SK-N-DZ (cell line): ENCODE measurements at regions not wholly inside any gene's neighbourhood (a gene's known extent, or its start where the extent isn't known, plus 50 kb on each side); places are given as distances from the start of the nearest gene placed in this dataset.

Source experiments
- DNase-seq: peaks from one replicate; pipeline ENCODE4 v3.0.0-alpha.2; 2015; ENCODE audit warnings: low spot score

DNA sequence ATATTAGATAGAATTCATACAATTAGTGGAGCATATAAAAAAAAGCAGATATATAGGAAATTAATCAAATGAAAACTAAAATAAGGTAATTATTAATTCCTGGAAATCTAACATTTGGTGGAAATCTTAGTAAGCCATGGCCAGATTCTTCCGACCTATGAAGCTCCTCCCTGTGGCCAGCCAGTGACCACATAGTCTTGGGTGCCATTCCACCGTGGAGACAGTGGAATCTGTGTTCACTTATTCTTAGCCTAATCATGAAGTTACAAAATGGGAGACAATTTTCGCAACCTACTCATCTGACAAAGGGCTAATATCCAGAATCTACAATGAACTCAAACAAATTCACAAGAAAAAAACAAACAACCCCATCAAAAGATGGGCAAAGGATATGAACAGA, 241.9 kb upstream of the FLRT2 start:
- no peak for DNase-seq

GRCh38 chr14:85291731-85292130, 238.2 kb upstream of the FLRT2 start:
- no peak for DNase-seq

DNA sequence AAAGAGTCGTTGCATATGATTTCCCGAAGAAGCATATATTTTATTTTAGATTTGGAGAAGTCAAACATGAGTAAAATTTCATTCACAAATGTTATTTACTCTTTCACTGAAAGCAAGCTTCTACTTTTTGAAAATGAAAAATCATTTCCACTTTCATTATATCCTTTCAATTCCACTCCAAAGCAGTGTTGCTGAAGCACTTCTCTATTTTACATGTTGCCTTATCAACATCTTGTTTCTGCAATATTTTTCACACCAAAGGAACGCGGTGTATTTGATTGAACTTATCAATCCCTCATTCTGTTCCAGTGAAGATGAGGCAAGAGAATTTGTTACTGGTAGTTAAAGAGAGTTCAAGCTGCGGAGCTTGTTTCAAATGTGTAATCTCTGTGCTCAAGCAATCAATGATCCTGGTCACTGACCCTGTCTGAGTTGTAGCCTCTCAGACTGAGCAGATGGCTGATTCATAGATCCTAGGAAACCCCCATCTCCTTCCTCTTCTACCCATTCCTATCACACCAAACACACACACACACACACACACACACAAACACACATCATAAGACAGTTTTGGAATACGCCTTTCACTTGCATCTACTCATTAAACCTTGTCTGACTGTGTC, 236.2 kb upstream of the FLRT2 start:
- no peak for DNase-seq

GRCh38 chr14:85295318-85295717, 234.6 kb upstream of the FLRT2 start:
- DNase-seq, result no peak

DNA sequence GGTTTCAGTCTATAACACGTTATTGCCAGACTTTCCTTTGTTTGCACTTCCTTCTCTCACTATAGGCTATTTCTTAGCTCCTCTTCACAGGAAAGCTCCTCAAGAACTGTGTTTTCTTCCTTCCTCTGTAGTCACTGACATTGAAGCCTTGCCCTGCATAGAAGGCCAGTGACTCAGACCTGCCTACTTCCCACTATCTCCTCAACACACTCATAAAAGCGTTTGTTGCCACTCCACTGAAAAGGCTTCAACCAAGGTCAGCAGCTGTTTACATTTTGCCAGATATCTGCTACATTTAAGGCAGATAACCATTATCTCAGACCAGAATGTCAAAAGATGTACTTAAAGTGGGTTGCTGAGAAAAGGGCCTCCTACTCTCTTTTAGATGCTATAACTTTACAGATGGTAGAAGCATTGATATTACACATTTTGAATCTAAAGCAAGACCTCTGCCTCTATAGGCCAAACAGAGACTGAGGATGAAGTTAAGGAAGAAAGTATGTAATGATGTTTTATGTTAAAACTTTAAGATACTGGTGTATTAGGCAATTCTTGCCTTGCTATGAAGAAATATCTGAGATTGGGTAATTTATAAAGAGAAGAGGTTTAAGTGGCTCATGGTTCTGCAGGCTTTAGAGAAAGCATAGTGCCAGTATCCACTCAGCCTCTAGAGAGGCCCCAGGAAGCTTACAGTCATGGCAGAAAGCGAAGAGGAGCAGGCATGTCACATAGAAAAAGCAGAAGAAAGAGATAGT, 233.3 kb upstream of the FLRT2 start:
- no peak for DNase-seq

GRCh38 chr14:85300107-85300506, 229.8 kb upstream of the FLRT2 start:
- DNase-seq, result no peak

DNA sequence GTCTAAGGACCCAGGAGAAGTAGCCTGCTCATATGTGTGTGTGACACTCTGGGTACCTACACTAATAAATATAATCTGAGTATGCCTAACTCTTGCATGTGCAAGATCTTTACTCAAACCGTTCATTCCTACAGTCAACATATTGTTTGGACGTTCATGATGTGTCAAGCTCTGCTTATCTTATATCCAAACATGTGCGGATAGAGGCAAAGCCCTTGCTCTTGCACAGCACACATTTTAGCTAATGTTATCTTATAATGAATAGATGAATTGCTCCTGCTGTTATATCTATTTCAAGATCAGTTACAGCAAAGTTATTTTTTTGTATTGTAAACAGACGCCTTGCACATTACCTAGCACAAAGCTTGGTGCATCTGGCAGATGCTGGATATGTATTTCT, 228.4 kb upstream of the FLRT2 start:
- DNase-seq, result peak; percentile 20

DNA sequence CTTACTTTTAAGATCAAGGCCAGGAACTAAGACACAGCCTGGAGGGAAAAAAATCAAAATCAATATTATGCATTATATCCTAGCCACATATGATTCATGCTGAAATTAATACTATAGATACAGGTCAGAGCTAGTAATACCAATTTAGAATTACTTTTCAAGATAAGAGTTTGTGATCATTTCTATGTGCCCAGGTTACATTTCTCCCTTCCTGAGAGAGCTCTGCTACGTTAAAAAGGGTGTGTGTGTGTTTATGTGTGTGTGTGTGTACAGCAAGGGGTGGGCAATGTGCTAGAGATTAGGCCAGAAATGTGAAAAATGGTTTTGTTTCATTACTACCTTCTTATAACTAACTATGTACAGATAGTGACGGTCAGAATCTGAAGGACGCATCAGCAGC, 223.9 kb upstream of the FLRT2 start:
- no peak for DNase-seq

- DNase-seq, result no peak
Observed at GRCh38 chr14:85308531-85309300, 221.2 kb upstream of the FLRT2 start.

GRCh38 chr14:85310491-85311272, 219.3 kb upstream of the FLRT2 start:
- no peak for DNase-seq

GRCh38 chr14:85313560-85314207, 216.3 kb upstream of the FLRT2 start:
- no peak for DNase-seq

GRCh38 chr14:85315290-85315689, 214.7 kb upstream of the FLRT2 start:
- DNase-seq, result no peak

GRCh38 chr14:85315733-85316290, 214.1 kb upstream of the FLRT2 start:
- no peak for DNase-seq

- no peak for DNase-seq
Observed at GRCh38 chr14:85316701-85317410, 213.1 kb upstream of the FLRT2 start.

GRCh38 chr14:85317491-85318021, 212.4 kb upstream of the FLRT2 start:
- no peak for DNase-seq

DNA sequence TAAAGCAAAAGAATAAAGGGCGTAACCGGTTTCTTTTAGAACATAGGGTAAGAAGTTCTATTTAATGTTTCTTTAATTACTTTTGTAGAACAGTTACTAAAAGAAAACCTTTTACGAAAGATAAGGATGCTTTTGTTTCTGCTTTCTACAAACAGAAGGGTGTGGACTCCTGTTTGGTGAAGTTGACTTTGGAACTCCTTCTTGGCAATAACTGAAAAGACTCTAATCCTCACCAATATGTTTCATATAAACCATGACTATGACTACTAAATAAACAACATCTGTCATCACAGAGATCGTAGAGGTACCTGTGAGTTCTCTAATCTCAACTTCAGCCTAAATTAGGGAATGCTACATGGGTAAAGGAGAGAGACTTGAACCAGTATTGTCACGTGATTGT, 210.8 kb upstream of the FLRT2 start:
- no peak for DNase-seq

- DNase-seq, result peak; percentile 18
Observed at GRCh38 chr14:85319998-85320630, 209.8 kb upstream of the FLRT2 start.

DNA sequence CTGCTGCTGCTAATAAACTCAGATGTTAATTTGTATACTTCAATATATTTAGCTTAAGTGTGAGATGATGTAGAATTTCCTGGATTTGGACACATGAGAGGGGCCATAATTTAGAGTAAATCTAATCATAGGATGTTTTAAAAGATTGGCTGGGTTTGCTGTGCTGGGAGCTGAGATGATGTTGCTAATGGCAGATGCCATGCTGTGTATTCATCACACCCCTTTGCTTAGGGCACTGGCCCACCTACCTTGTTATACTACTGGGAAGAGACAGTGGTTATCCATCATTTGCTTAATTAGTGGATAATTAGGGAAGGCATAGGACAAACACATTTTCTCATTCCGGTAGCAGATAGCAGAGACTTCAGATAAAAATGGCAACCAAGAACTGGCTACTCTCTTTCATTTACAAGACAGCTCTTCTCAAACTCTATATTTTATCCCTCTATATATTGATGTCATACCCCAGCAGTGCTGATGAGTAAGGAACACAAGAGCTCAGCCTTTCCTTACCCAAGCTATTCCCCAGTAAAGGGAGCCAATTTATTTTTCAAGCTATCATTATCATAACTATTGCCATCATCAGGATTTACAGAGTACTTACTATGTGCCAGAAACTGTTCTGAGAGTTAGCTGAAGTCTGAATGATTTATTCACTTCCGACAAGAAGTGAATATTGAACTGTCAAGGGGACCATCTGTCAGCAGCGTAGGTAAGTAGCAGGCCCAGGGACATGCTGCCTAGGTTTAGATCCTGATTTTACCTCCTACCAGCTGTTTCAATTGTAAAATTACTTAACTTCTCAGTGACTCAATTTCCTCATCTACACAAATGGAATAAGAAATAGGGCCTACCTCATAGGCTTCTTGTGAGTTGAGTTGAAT, 204.6 kb upstream of the FLRT2 start:
- DNase-seq, result peak; percentile 25

- DNase-seq, result no peak
Observed at GRCh38 chr14:85332401-85332800, 197.5 kb upstream of the FLRT2 start.
